HCT116 (cell line): ENCODE measurements at regions not wholly inside any gene's neighbourhood (a gene's known extent, or its start where the extent isn't known, plus 50 kb on each side); places are given as distances from the start of the nearest gene placed in this dataset.
A peak's percentile ranks its signal among the peaks of the same experiment; 100 is the strongest.

Experiments
- ATAC-seq: fragments of 200-7000 bp; cut with Tn5 transposase; 2 replicates; pipeline ENCODE4 v1.9.1; 2020; ENCODE audit warnings: mild to moderate bottlenecking, moderate library complexity
- BruUV-seq: library from RNA; stranded (reverse); fragments of 400-500 nt; replicated peaks from 2 replicates; lab custom pipeline; 2021; lab: Mats Ljungman, UMichigan
- CTCF ChIA-PET: fragments of 300-600 bp; sonication (Branson Sonifier 250); formaldehyde crosslinking; loops from one replicate; lab custom pipeline; 2021; ENCODE audit warnings: antibody characterized with exemption; lab: Charles Lee
- POLR2A ChIA-PET: fragments of 300-600, 350-600 bp; sonication (Branson Sonifier 250); formaldehyde crosslinking; loops from one replicate; lab custom pipeline; 2021; ENCODE audit warnings: antibody characterized with exemption; lab: Charles Lee
- RAD21 ChIA-PET, 2 experiments: fragments of 300-600 bp; sonication (Branson Sonifier 250); formaldehyde crosslinking; loops; one replicate each; lab custom pipeline; 2023; ENCODE audit warnings: low total read pairs in 2 of 2; ENCODE audit not compliant: uncharacterized antibody in 2 of 2, unreplicated experiment in 2 of 2, low non-redundant PET in 1 of 2; lab: Charles Lee
- DNase-seq: peaks from one replicate; pipeline ENCODE4 v3.0.0-alpha.2; 2010; ENCODE audit warnings: low read depth, low spot score
- H2AFZ ChIP-seq: fragments of 200-600 bp; shearing (Covaris generic), sonication (generic); 2 replicates; pipeline ENCODE4 v1.6.1; 2017; ENCODE audit warnings: low read depth, mixed run types, mixed read lengths, antibody characterized with exemption, low read length; ENCODE audit not compliant: poor library complexity, severe bottlenecking
- H3K27ac ChIP-seq: 2 replicates; pipeline ENCODE4 v1.5.1; 2012; ENCODE audit warnings: low read depth, low read length
- H3K27me3 ChIP-seq: fragments of 200-600 bp; sonication (generic); 2 replicates; pipeline ENCODE4 v1.6.1; 2016; ENCODE audit warnings: mixed run types, low read length, mixed read lengths; ENCODE audit not compliant: insufficient read depth
- H3K36me3 ChIP-seq, 2 experiments: fragments of 200-500 bp in 1 of 2; fragments of 200-600 bp in 1 of 2; sonication (Bioruptor generic) in 1 of 2; sonication (generic) in 1 of 2; 2 replicates each; pipeline versions ENCODE4 v1.5.1 to v1.6.1; 2014 to 2016; ENCODE audit warnings: low read length in 2 of 2, inconsistent platforms in 1 of 2, mixed read lengths in 1 of 2, mixed run types in 1 of 2; ENCODE audit not compliant: insufficient read depth in 2 of 2, control insufficient read depth in 1 of 2
- H3K4me1 ChIP-seq, 2 experiments: fragments of 200-600 bp in 1 of 2; sonication (generic) in 1 of 2; 2 replicates each; pipeline versions ENCODE4 v1.5.1 to v1.6.1; 2012 to 2017; ENCODE audit warnings: low read length in 2 of 2, inconsistent platforms in 1 of 2, mild to moderate bottlenecking in 1 of 2, mixed read lengths in 1 of 2, mixed run types in 1 of 2, moderate library complexity in 1 of 2; ENCODE audit not compliant: insufficient read depth in 2 of 2, control insufficient read depth in 1 of 2
- H3K4me2 ChIP-seq: fragments of 200-600 bp; sonication (generic); 2 replicates; pipeline ENCODE4 v1.6.1; 2017; ENCODE audit warnings: mixed run types, low read length, mixed read lengths
- H3K4me3 ChIP-seq, 2 experiments: fragments of 200-600 bp in 1 of 2; sonication (generic) in 1 of 2; replicated peaks in 1 of 2; 2 replicates each; pipeline ENCODE4 v1.5.1; 2011 to 2016; ENCODE audit warnings: low read length in 2 of 2, control low read depth in 1 of 2, low read depth in 1 of 2, mild to moderate bottlenecking in 1 of 2, mixed read lengths in 1 of 2, mixed run types in 1 of 2
- H3K79me2 ChIP-seq: fragments of 200-600 bp; sonication (generic); 2 replicates; pipeline ENCODE4 v1.6.1; 2017; ENCODE audit warnings: mild to moderate bottlenecking, mixed run types, low read length, moderate library complexity, mixed read lengths; ENCODE audit not compliant: insufficient read depth
- H3K9ac ChIP-seq: fragments of 200-600 bp; sonication (generic); 2 replicates; pipeline ENCODE4 v1.6.1; 2016; ENCODE audit warnings: low read length, mixed read lengths
- H3K9me2 ChIP-seq: fragments of 200-600 bp; sonication (generic), shearing (Covaris generic); 2 replicates; pipeline ENCODE4 v1.6.1; 2017; ENCODE audit warnings: mixed run types, mild to moderate bottlenecking, moderate library complexity; ENCODE audit not compliant: insufficient read depth
- H3K9me3 ChIP-seq, 2 experiments: fragments of 200-500 bp in 1 of 2; fragments of 200-600 bp in 1 of 2; sonication (Bioruptor generic) in 1 of 2; sonication (generic) in 1 of 2; 2 replicates each; pipeline ENCODE4 v1.6.1; 2014 to 2017; ENCODE audit warnings: low read length in 2 of 2, mixed read lengths in 2 of 2, inconsistent platforms in 1 of 2, low read depth in 1 of 2, mild to moderate bottlenecking in 1 of 2, mixed run types in 1 of 2, moderate library complexity in 1 of 2; ENCODE audit not compliant: control insufficient read depth in 1 of 2, insufficient read depth in 1 of 2
- H4K20me1 ChIP-seq: fragments of 200-600 bp; sonication (generic), shearing (Covaris generic); 2 replicates; pipeline ENCODE4 v1.6.1; 2017; ENCODE audit warnings: mixed run types, mild to moderate bottlenecking, moderate library complexity; ENCODE audit not compliant: insufficient read depth
- EGR1 ChIP-seq: IDR thresholded peaks from 2 replicates; pipeline ENCODE4 v1.6.1; 2012; ENCODE audit warnings: low read depth
- FOSL1 ChIP-seq: IDR thresholded peaks from 2 replicates; pipeline ENCODE4 v1.6.1; 2012; ENCODE audit warnings: low read depth
- RAD21 ChIP-seq: IDR thresholded peaks from 2 replicates; pipeline ENCODE4 v1.6.1; 2012; ENCODE audit warnings: low read depth, mild to moderate bottlenecking
- SIN3A ChIP-seq: IDR thresholded peaks from 2 replicates; pipeline ENCODE4 v1.6.1; 2012; ENCODE audit warnings: low read depth
- ZNF274 ChIP-seq: fragments of 200-500 bp; sonication (Bioruptor generic); IDR thresholded peaks from 2 replicates; pipeline ENCODE4 v1.6.1; 2014; ENCODE audit warnings: mild to moderate bottlenecking, low read depth, low read length, inconsistent platforms
- intact Hi-C: fragments of 100-400 bp; cut with micrococcal nuclease; formaldehyde crosslinking; loops from 2 replicates; pipeline ENCODE4 v1.10.0; 2022

DNA sequence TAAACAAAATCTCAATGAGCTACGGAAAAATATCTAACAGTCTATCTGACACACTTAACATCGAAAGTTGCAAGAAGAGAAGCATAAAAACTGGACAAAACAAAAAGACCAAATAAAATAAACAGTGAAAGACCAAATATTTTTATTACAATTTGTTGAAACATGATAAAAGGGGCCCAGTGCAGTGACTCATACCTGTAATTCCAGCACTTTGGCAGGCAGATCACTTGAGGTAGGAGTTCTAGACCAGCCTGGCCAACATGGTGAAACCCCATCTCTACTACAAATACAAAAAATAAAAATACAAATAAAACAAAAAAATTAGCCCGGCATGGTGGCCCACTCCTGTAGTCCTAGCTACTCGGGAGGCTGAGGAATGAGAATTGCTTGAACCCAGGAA lies 914.0 kb upstream of the ALCAM start:
- intact Hi-C loops: no loop called here
- no peaks in the 10 kb centered on the region for H3K27me3 ChIP-seq
- H3K79me2 ChIP-seq: peaks cover 5% of the 10 kb centered on the region
- DNase-seq (no peak), ATAC-seq (peak; percentile 65)
- ChIA-PET RAD21 (no interaction called here), POLR2A (no interaction called here), CTCF (no interaction called here)
- H3K4me3 ChIP-seq: no peak overlapping the region
- peaks cover 11 to 14% of the 10 kb centered on the region in 2 experiments for H3K4me1 ChIP-seq
- TF ChIP-seq FOSL1 (peak; percentile 25; the same call in 1 of the 2 replicates), EGR1 (no peak)
- peak overlapping the region; percentile 31; the same call in 1 of the 2 replicates for H3K27ac ChIP-seq
- no peak overlapping the region for H3K9ac ChIP-seq
- H3K9me2 ChIP-seq: no peaks in the 10 kb centered on the region
- no peaks in the 10 kb centered on the region for H4K20me1 ChIP-seq
- BruUV-seq: no TSS peak
- no peak overlapping the region for H2AFZ ChIP-seq
- H3K36me3 ChIP-seq: no peaks in the 10 kb centered on the region
- 0 out of 2 replicates have a peak overlapping the region, but pooled peaks have one; percentile 20 for H3K4me2 ChIP-seq
- no peaks in the 10 kb centered on the region for H3K9me3 ChIP-seq

DNA sequence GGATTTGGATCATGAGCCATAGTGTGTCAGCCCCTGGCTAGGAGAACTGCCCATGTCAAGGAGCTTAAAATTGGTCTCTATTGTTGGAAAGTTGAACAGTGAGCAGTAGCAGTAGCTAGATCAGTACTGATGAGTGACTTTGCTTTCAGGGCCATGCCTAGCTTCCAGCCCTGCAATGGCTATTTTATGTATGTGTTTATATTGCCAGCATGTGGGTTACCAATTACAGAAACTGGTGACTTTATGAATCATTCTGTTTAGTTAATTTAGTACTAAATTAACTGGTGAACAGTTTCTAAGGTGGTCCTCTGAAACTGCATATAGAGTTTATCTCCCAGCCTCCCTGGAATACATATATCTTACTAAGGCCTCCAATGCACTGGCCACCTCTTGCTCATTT lies 908.1 kb upstream of the ALCAM start:
- Histone ChIP-seq H2AFZ (no peak overlapping the region), H3K9me2 (no peaks in the 10 kb centered on the region), H3K79me2 (no peaks in the 10 kb centered on the region; the same call in 1 of the 2 replicates), H3K4me1 (peaks cover 11 to 17% of the 10 kb centered on the region in 2 experiments), H3K9ac (no peak overlapping the region), H3K27ac (no peak overlapping the region), H3K4me3 (no peak overlapping the region), H3K36me3 (no peaks in the 10 kb centered on the region), H4K20me1 (no peaks in the 10 kb centered on the region), H3K9me3 (no peaks in the 10 kb centered on the region), H3K27me3 (no peaks in the 10 kb centered on the region), H3K4me2 (no peak overlapping the region)
- intact Hi-C loops: no loop called here
- ChIA-PET POLR2A (no interaction called here), RAD21 (no interaction called here), CTCF (no interaction called here)
- no TSS peak for BruUV-seq
- ATAC-seq (no peak), DNase-seq (no peak)
- TF ChIP-seq FOSL1 (no peak), ZNF274 (no peak), SIN3A (no peak), RAD21 (no peak)
